H1 (cell line): ENCODE measurements at regions not wholly inside any gene's neighbourhood (a gene's known extent, or its start where the extent isn't known, plus 50 kb on each side); places are given as distances from the start of the nearest gene placed in this dataset.

Source experiments
- JUN ChIP-seq: IDR thresholded peaks from 2 replicates; pipeline ENCODE4 v1.6.1; 2011; ENCODE audit warnings: low read depth, mild to moderate bottlenecking, improper control_type of control experiment, low read length
- SP2 ChIP-seq: IDR thresholded peaks from 2 replicates; pipeline ENCODE4 v1.6.1; 2012; ENCODE audit warnings: mild to moderate bottlenecking, low read length, inconsistent platforms
- USF2 ChIP-seq: IDR thresholded peaks from 2 replicates; pipeline ENCODE4 v1.6.1; 2011; ENCODE audit warnings: low read length, improper control_type of control experiment
- TF ChIP-seq, protein P1 (sequence below), 3 experiments: IDR thresholded peaks; 1 replicate in 2 of 3; 2 replicates in 1 of 3; pipeline versions ENCODE4 v1.5.1 to v1.6.1; 2011; ENCODE audit warnings: low read length in 3 of 3, mild to moderate bottlenecking in 3 of 3, inconsistent platforms in 2 of 3, low read depth in 1 of 3, moderate library complexity in 1 of 3; ENCODE audit not compliant: insufficient read depth in 1 of 3; ENCODE audit errors: control extremely low read depth in 1 of 3

- no peak for TF ChIP-seq JUN
- TF ChIP-seq, protein P1, sequence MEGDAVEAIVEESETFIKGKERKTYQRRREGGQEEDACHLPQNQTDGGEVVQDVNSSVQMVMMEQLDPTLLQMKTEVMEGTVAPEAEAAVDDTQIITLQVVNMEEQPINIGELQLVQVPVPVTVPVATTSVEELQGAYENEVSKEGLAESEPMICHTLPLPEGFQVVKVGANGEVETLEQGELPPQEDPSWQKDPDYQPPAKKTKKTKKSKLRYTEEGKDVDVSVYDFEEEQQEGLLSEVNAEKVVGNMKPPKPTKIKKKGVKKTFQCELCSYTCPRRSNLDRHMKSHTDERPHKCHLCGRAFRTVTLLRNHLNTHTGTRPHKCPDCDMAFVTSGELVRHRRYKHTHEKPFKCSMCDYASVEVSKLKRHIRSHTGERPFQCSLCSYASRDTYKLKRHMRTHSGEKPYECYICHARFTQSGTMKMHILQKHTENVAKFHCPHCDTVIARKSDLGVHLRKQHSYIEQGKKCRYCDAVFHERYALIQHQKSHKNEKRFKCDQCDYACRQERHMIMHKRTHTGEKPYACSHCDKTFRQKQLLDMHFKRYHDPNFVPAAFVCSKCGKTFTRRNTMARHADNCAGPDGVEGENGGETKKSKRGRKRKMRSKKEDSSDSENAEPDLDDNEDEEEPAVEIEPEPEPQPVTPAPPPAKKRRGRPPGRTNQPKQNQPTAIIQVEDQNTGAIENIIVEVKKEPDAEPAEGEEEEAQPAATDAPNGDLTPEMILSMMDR (IDR thresholded peaks at IDR 0.05; ENCODE audit: control extremely low read depth in 1 of 3, insufficient read depth in 1 of 3, low read depth in 1 of 3, low read length in 3 of 3) = no peak
- TF ChIP-seq USF2 = no peak
- no peak for TF ChIP-seq SP2
Observed at GRCh38 chr14:48275301-48275700, 599.9 kb upstream of the MDGA2 start.
